CD14-positive monocyte (primary cell): ENCODE measurements at regions not wholly inside any gene's neighbourhood (a gene's known extent, or its start where the extent isn't known, plus 50 kb on each side); places are given as distances from the start of the nearest gene placed in this dataset.
"Not testable (repeated sequence)": the region's sequence is repeated elsewhere in the genome, so short reads cannot be mapped to it uniquely, and the experiment has no call there.

Source experiments
- DNase-seq, 3 donors: peaks; one replicate each; pipeline ENCODE4 v3.0.0-alpha.2; 2011 to 2022
- H2AFZ ChIP-seq: 2 replicates; pipeline ENCODE4 v1.6.0; 2012; ENCODE audit warnings: mild to moderate bottlenecking, low read depth, low read length, inconsistent platforms; ENCODE audit not compliant: insufficient read depth, poor library complexity, severe bottlenecking
- H3K27ac ChIP-seq, 2 donors: 1 replicate in 1 of 2; 2 replicates in 1 of 2; pipeline ENCODE4 v1.5.1; 2012 to 2013; ENCODE audit warnings: low read length in 2 of 2, control low read depth in 1 of 2, inconsistent platforms in 1 of 2, low read depth in 1 of 2, mild to moderate bottlenecking in 1 of 2
- H3K27me3 ChIP-seq, 2 donors: one replicate each; pipeline versions ENCODE4 v1.6.0 to v1.6.1; 2011 to 2013; ENCODE audit warnings: low read length in 2 of 2; ENCODE audit not compliant: control insufficient read depth in 2 of 2, insufficient read depth in 2 of 2
- H3K36me3 ChIP-seq, 2 donors: replicated peaks in 1 of 2; 1 replicate in 1 of 2; 2 replicates in 1 of 2; pipeline versions ENCODE4 v1.5.1 to v1.6.1; 2012 to 2013; ENCODE audit warnings: low read length in 2 of 2, control low read depth in 1 of 2, inconsistent platforms in 1 of 2, mild to moderate bottlenecking in 1 of 2; ENCODE audit not compliant: insufficient read depth in 2 of 2, control insufficient read depth in 1 of 2
- H3K4me1 ChIP-seq, 2 donors: 1 replicate in 1 of 2; 2 replicates in 1 of 2; pipeline versions ENCODE4 v1.5.1 to v1.6.1; 2012 to 2013; ENCODE audit warnings: low read length in 2 of 2, control low read depth in 1 of 2, inconsistent platforms in 1 of 2, mild to moderate bottlenecking in 1 of 2, moderate library complexity in 1 of 2; ENCODE audit not compliant: insufficient read depth in 2 of 2, control insufficient read depth in 1 of 2
- H3K4me2 ChIP-seq: replicated peaks from 2 replicates; pipeline ENCODE3; 2012; ENCODE audit warnings: low read length, moderate library complexity, mild to moderate bottlenecking; ENCODE audit not compliant: poor library complexity, severe bottlenecking; ENCODE audit errors: extremely low read depth
- H3K4me3 ChIP-seq, 3 experiments: fragments of 200-600 bp in 1 of 3; sonication (generic) in 1 of 3; replicated peaks in 1 of 3; 1 replicate in 2 of 3; 2 replicates in 1 of 3; pipeline ENCODE4 v1.5.1; 2011 to 2013; ENCODE audit warnings: low read length in 3 of 3, mild to moderate bottlenecking in 3 of 3, control low read depth in 2 of 3, low read depth in 2 of 3, inconsistent platforms in 1 of 3, moderate library complexity in 1 of 3
- H3K79me2 ChIP-seq: 2 replicates; pipeline ENCODE4 v1.6.0; 2012; ENCODE audit warnings: mild to moderate bottlenecking, control low read depth, inconsistent platforms, low read length, moderate library complexity; ENCODE audit not compliant: insufficient read depth
- H3K9ac ChIP-seq: 2 replicates; pipeline ENCODE4 v1.6.0; 2017; ENCODE audit warnings: low read length, mild to moderate bottlenecking; ENCODE audit not compliant: insufficient read depth, poor library complexity, severe bottlenecking
- H3K9me3 ChIP-seq, 2 donors: replicated peaks in 1 of 2; 1 replicate in 1 of 2; 2 replicates in 1 of 2; pipeline versions ENCODE4 v1.5.1 to v1.6.1; 2012 to 2013; ENCODE audit warnings: low read length in 2 of 2, control low read depth in 1 of 2; ENCODE audit not compliant: control insufficient read depth in 1 of 2, insufficient read depth in 1 of 2
- H4K20me1 ChIP-seq: 2 replicates; pipeline ENCODE4 v1.6.0; 2012; ENCODE audit warnings: mild to moderate bottlenecking, low read length, control low read depth, moderate library complexity; ENCODE audit not compliant: insufficient read depth
- H3K27ac Mint-ChIP-seq, 7 donors: one replicate each; pipeline ENCODE4 v1.8.0; 2020; ENCODE audit warnings: mild to moderate bottlenecking in 7 of 7, mixed read lengths in 7 of 7, moderate library complexity in 6 of 7, inconsistent platforms in 2 of 7
- H3K27me3 Mint-ChIP-seq, 3 donors: one replicate each; pipeline ENCODE4 v1.8.0; 2021 to 2022; ENCODE audit warnings: low read depth in 3 of 3, mild to moderate bottlenecking in 3 of 3, mixed read lengths in 3 of 3, moderate library complexity in 3 of 3, inconsistent platforms in 1 of 3
- H3K36me3 Mint-ChIP-seq, 2 donors: one replicate each; pipeline ENCODE4 v1.8.0; 2020; ENCODE audit warnings: mixed read lengths in 2 of 2, inconsistent platforms in 1 of 2, mild to moderate bottlenecking in 1 of 2
- H3K4me1 Mint-ChIP-seq: one replicate; pipeline ENCODE4 v1.8.0; 2020; ENCODE audit warnings: mild to moderate bottlenecking, mixed read lengths
- H3K4me3 Mint-ChIP-seq, 2 donors: one replicate each; pipeline ENCODE4 v1.8.0; 2020; ENCODE audit warnings: mild to moderate bottlenecking in 2 of 2, mixed read lengths in 2 of 2, moderate library complexity in 1 of 2
- H3K9me3 Mint-ChIP-seq, 7 donors: one replicate each; pipeline ENCODE4 v1.8.0; 2020 to 2022; ENCODE audit warnings: mixed read lengths in 7 of 7, mild to moderate bottlenecking in 6 of 7, moderate library complexity in 6 of 7, inconsistent platforms in 2 of 7
- CTCF ChIP-seq: fragments of 200-600 bp; IDR thresholded peaks from one replicate; pipeline ENCODE4 v1.8.0; 2022; ENCODE audit warnings: antibody characterized with exemption, mild to moderate bottlenecking
- WGBS: methylation state at CpG from one replicate; pipeline ENCODE4 v1.1.5; 2013; ENCODE audit warnings: missing lambda C conversion rate; ENCODE audit not compliant: insufficient coverage; 5-methylcytosine and 5-hydroxymethylcytosine counted together
- intact Hi-C, 2 donors: fragments of 100-400 bp; cut with micrococcal nuclease; formaldehyde crosslinking; loops; one replicate each; pipeline versions ENCODE4 v1.15.0 to v1.15.1; 2023

- H3K4me3 Mint-ChIP-seq, result no peak overlapping the region
- no peaks in the 10 kb centered on the region for H3K36me3 ChIP-seq
- no peak overlapping the region for H3K27ac Mint-ChIP-seq
- no CpG with 5 or more reads among the region's 2 CpGs for whole genome bisulfite sequencing
- no peaks in the 10 kb centered on the region for H4K20me1 ChIP-seq
- H3K4me1 ChIP-seq, result no peaks in the 10 kb centered on the region
- no peaks in the 10 kb centered on the region for H3K79me2 ChIP-seq
- peaks cover 0 to 8% of the 10 kb centered on the region in 2 donors for H3K9me3 ChIP-seq
- no peak overlapping the region for H3K4me2 ChIP-seq
- H3K27ac ChIP-seq, result no peak overlapping the region
- no peak for TF ChIP-seq CTCF
- H3K36me3 Mint-ChIP-seq, result no peaks in the 10 kb centered on the region
- intact Hi-C loops, result no loop called here
- H3K4me1 Mint-ChIP-seq, result no peaks in the 10 kb centered on the region
- peaks cover 8 to 29% (median 13%) of the 10 kb centered on the region in 7 donors for H3K9me3 Mint-ChIP-seq
- DNase-seq, result no peak
- H3K27me3 Mint-ChIP-seq, result peaks cover 0 to 2% (median 0%) of the 10 kb centered on the region in 3 donors
- no peak overlapping the region for H2AFZ ChIP-seq
- H3K4me3 ChIP-seq, result no peak overlapping the region
- H3K9ac ChIP-seq, result no peak overlapping the region
- H3K27me3 ChIP-seq, result no peaks in the 10 kb centered on the region
Measured at GRCh38 chr3:106144030-106144429, 275.2 kb upstream of the CBLB start.

GRCh38 chr3:106148440-106149082 is 279.7 kb upstream of the CBLB start:
- H3K4me1 ChIP-seq, H3K27me3 ChIP-seq, H3K4me2 ChIP-seq, H3K36me3 Mint-ChIP-seq, intact Hi-C loops, H3K4me3 ChIP-seq, H3K27ac ChIP-seq, H3K79me2 ChIP-seq, H3K36me3 ChIP-seq, H2AFZ ChIP-seq, H3K27ac Mint-ChIP-seq, H3K9ac ChIP-seq, H3K27me3 Mint-ChIP-seq, DNase-seq, H3K4me1 Mint-ChIP-seq, H4K20me1 ChIP-seq, H3K4me3 Mint-ChIP-seq: not testable (repeated sequence)
- 98% methylated on average over 26 of the region's 28 CpGs for WGBS
- H3K9me3 Mint-ChIP-seq, result peaks cover 18 to 41% (median 19%) of the 10 kb centered on the region in 7 donors
- peaks cover 0 to 14% of the 10 kb centered on the region in 2 donors for H3K9me3 ChIP-seq
